HEK293 (cell line): ENCODE measurements at regions not wholly inside any gene's neighbourhood (a gene's known extent, or its start where the extent isn't known, plus 50 kb on each side); places are given as distances from the start of the nearest gene placed in this dataset.

Experiments
- CTCF ChIA-PET: fragments of 350-600 bp; formaldehyde crosslinking; extraction: SDS; loops from one replicate; lab custom pipeline; 2021; ENCODE audit warnings: antibody characterized with exemption; lab: Yijun Ruan, JAX
- POLR2A ChIA-PET: fragments of 300-600 bp; formaldehyde crosslinking; extraction: SDS; loops from one replicate; lab custom pipeline; 2020; ENCODE audit warnings: antibody characterized with exemption, inconsistent platforms; lab: Yijun Ruan, JAX
- H3K27ac ChIP-seq: fragments of 200-500 bp; sonication (Bioruptor generic); 2 replicates; pipeline ENCODE4 v1.5.1; 2014; ENCODE audit warnings: low read depth, low read length, control low read depth, inconsistent platforms; ENCODE audit errors: extremely low read depth
- H3K36me3 ChIP-seq, 2 experiments: fragments of 200-500 bp in 1 of 2; sonication (Bioruptor generic) in 1 of 2; 1 replicate in 1 of 2; 2 replicates in 1 of 2; pipeline ENCODE4 v1.5.1; 2014 to 2017; ENCODE audit warnings: inconsistent platforms in 2 of 2, low read length in 2 of 2; ENCODE audit not compliant: control insufficient read depth in 2 of 2, insufficient read depth in 1 of 2
- H3K4me1 ChIP-seq: fragments of 200-500 bp; sonication (Bioruptor generic); 2 replicates; pipeline ENCODE4 v1.5.1; 2014; ENCODE audit warnings: mild to moderate bottlenecking, low read length, inconsistent platforms; ENCODE audit not compliant: control insufficient read depth, insufficient read depth
- H3K4me3 ChIP-seq: 2 replicates; pipeline ENCODE4 v1.5.1; 2011; ENCODE audit warnings: low read depth, mild to moderate bottlenecking, control low read depth, low read length, moderate library complexity
- H3K9me3 ChIP-seq: fragments of 200-500 bp; sonication (Bioruptor generic); 2 replicates; pipeline ENCODE4 v1.5.1; 2014; ENCODE audit warnings: low read depth, low read length, inconsistent platforms; ENCODE audit not compliant: control insufficient read depth, insufficient read depth
- GLI4 ChIP-seq: fragments of 450-650 bp; formaldehyde crosslinking; IDR thresholded peaks from 2 replicates; pipeline ENCODE4 v1.5.1; 2016; ENCODE audit warnings: missing biosample characterization, missing genetic modification characterization
- HOXA7 ChIP-seq: sonication (generic); formaldehyde crosslinking; IDR thresholded peaks from 2 replicates; pipeline ENCODE4 v1.8.1; 2022; ENCODE audit warnings: missing genetic modification reagents, borderline replicate concordance
- KLF7 ChIP-seq: fragments of 450-650 bp; formaldehyde crosslinking; IDR thresholded peaks from 2 replicates; pipeline ENCODE4 v1.5.1; 2016; ENCODE audit warnings: missing biosample characterization, missing genetic modification characterization, borderline replicate concordance
- MYNN ChIP-seq: fragments of 450-650 bp; formaldehyde crosslinking; IDR thresholded peaks from 2 replicates; pipeline ENCODE4 v1.5.1; 2016; ENCODE audit warnings: missing biosample characterization, missing genetic modification characterization, borderline replicate concordance
- OSR2 ChIP-seq: fragments of 450-650 bp; formaldehyde crosslinking; IDR thresholded peaks from 2 replicates; pipeline ENCODE4 v1.5.1; 2016; ENCODE audit warnings: missing biosample characterization, missing genetic modification characterization
- SETDB1 ChIP-seq: IDR thresholded peaks from one replicate; pipeline ENCODE4 v1.6.1; 2017; ENCODE audit warnings: mild to moderate bottlenecking, low read length, moderate library complexity, mixed read lengths; ENCODE audit not compliant: insufficient read length
- WT1 ChIP-seq: fragments of 450-650 bp; formaldehyde crosslinking; IDR thresholded peaks from 2 replicates; pipeline ENCODE4 v1.5.1; 2016; ENCODE audit warnings: missing biosample characterization, missing genetic modification characterization
- ZBTB17 ChIP-seq: fragments of 450-650 bp; formaldehyde crosslinking; IDR thresholded peaks from 2 replicates; pipeline ENCODE4 v1.5.1; 2016; ENCODE audit warnings: missing biosample characterization, missing genetic modification characterization
- ZFP37 ChIP-seq: fragments of 450-650 bp; formaldehyde crosslinking; IDR thresholded peaks from 2 replicates; pipeline ENCODE4 v1.5.1; 2016; ENCODE audit warnings: missing biosample characterization, missing genetic modification characterization
- ZIC2 ChIP-seq: fragments of 450-650 bp; formaldehyde crosslinking; IDR thresholded peaks from 2 replicates; pipeline ENCODE4 v1.5.1; 2016; ENCODE audit warnings: missing biosample characterization, missing genetic modification characterization
- ZNF10 ChIP-seq: fragments of 450-650 bp; formaldehyde crosslinking; IDR thresholded peaks from 2 replicates; pipeline ENCODE4 v1.5.1; 2017; ENCODE audit warnings: missing biosample characterization, missing genetic modification characterization
- ZNF132 ChIP-seq: fragments of 450-650 bp; formaldehyde crosslinking; IDR thresholded peaks from 2 replicates; pipeline ENCODE4 v1.5.1; 2017; ENCODE audit warnings: missing biosample characterization, missing genetic modification characterization, borderline replicate concordance
- ZNF19 ChIP-seq: fragments of 450-650 bp; formaldehyde crosslinking; IDR thresholded peaks from 2 replicates; pipeline ENCODE4; 2016; ENCODE audit warnings: missing biosample characterization, missing genetic modification characterization, low read depth
- ZNF23 ChIP-seq: fragments of 450-650 bp; formaldehyde crosslinking; IDR thresholded peaks from 2 replicates; pipeline ENCODE4 v1.5.1; 2016; ENCODE audit warnings: missing biosample characterization, missing genetic modification characterization, borderline replicate concordance
- ZNF354C ChIP-seq: fragments of 450-650 bp; formaldehyde crosslinking; IDR thresholded peaks from 2 replicates; pipeline ENCODE4 v1.5.1; 2016; ENCODE audit warnings: missing biosample characterization, missing genetic modification characterization, low read depth, borderline replicate concordance
- ZNF366 ChIP-seq: fragments of 450-650 bp; formaldehyde crosslinking; conservative IDR thresholded peaks from 2 replicates; pipeline ENCODE4 v1.5.1; 2016; ENCODE audit warnings: missing biosample characterization, missing genetic modification characterization
- ZNF548 ChIP-seq: fragments of 450-650 bp; formaldehyde crosslinking; IDR thresholded peaks from 2 replicates; pipeline ENCODE4 v1.5.1; 2016; ENCODE audit warnings: missing biosample characterization, missing genetic modification characterization
- TF ChIP-seq, protein P1 (sequence below): fragments of 450-650 bp; formaldehyde crosslinking; IDR thresholded peaks from 2 replicates; pipeline ENCODE4 v1.5.1; 2016; ENCODE audit warnings: missing biosample characterization, missing genetic modification characterization, low read depth
- TF ChIP-seq, protein P2 (sequence below): fragments of 450-650 bp; formaldehyde crosslinking; IDR thresholded peaks from 2 replicates; pipeline ENCODE4 v1.5.1; 2016; ENCODE audit warnings: missing biosample characterization, missing genetic modification characterization
- TF ChIP-seq, protein P3 (sequence below): fragments of 450-650 bp; formaldehyde crosslinking; IDR thresholded peaks from 2 replicates; pipeline ENCODE4 v1.5.1; 2016; ENCODE audit warnings: missing biosample characterization, missing genetic modification characterization

DNA sequence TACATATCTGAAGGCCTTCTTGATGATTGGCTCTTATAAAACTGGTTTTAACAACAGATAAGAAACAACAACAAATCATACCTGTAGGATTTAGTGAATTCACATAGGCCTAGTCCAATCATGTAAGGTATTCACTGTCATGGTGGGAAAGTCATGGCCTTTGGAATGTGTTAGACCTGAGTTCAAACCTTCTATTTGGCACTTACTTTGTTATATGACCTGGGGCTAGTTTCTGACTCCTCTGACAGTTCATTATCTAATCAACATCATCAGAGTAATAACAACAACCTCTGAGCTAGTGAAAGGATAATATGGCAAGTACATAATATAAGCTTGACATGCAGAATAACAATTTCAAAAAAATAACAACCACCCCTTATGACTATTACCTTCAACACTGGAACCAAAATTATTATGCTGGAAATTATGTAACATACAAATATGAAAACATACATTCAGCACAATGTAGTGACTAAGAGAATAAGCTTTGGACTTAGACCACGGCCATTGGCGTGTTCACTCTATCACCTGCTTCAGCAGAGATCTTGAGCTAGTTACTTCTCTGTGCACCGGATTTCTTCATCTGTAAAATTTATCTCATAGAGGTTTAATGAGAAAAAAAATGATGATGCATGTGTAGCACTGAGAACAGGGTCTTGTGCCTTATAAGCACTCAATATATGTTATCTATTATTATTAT lies 597.6 kb downstream of the LMO4 start:
- Histone ChIP-seq H3K4me1 (peaks cover 3% of the 10 kb centered on the region; the same call in 1 of the 2 replicates), H3K36me3 (no peaks in the 10 kb centered on the region), H3K27ac (no peak overlapping the region), H3K9me3 (no peaks in the 10 kb centered on the region; the same call in 1 of the 2 replicates), H3K4me3 (no peak overlapping the region)
- ChIA-PET CTCF (interaction anchor here (0.7 to 0.9 kb wide), 2 partner anchors 25 to 28 kb away, joined by 3 to 5 read pairs; no protein-coding TSS in a partner anchor), POLR2A (no interaction called here)
- no peak for TF ChIP-seq ZNF354C (tag by site-specific recombination)
- TF ChIP-seq ZNF23, result no peak
- no peak for TF ChIP-seq HOXA7
- TF ChIP-seq, protein P1, sequence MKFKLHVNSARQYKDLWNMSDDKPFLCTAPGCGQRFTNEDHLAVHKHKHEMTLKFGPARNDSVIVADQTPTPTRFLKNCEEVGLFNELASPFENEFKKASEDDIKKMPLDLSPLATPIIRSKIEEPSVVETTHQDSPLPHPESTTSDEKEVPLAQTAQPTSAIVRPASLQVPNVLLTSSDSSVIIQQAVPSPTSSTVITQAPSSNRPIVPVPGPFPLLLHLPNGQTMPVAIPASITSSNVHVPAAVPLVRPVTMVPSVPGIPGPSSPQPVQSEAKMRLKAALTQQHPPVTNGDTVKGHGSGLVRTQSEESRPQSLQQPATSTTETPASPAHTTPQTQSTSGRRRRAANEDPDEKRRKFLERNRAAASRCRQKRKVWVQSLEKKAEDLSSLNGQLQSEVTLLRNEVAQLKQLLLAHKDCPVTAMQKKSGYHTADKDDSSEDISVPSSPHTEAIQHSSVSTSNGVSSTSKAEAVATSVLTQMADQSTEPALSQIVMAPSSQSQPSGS (tag by site-specific recombination), result no peak
- no peak for TF ChIP-seq OSR2 (tag by site-specific recombination)
- no peak for TF ChIP-seq ZNF366
- TF ChIP-seq SETDB1, result no peak
- no peak for TF ChIP-seq ZBTB17 (tag by site-specific recombination)
- TF ChIP-seq, protein P2, sequence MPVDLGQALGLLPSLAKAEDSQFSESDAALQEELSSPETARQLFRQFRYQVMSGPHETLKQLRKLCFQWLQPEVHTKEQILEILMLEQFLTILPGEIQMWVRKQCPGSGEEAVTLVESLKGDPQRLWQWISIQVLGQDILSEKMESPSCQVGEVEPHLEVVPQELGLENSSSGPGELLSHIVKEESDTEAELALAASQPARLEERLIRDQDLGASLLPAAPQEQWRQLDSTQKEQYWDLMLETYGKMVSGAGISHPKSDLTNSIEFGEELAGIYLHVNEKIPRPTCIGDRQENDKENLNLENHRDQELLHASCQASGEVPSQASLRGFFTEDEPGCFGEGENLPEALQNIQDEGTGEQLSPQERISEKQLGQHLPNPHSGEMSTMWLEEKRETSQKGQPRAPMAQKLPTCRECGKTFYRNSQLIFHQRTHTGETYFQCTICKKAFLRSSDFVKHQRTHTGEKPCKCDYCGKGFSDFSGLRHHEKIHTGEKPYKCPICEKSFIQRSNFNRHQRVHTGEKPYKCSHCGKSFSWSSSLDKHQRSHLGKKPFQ (tag by site-specific recombination), result no peak
- no peak for TF ChIP-seq KLF7
- no peak for TF ChIP-seq ZNF132 (tag by site-specific recombination)
- TF ChIP-seq ZNF19, result no peak
- TF ChIP-seq ZNF10, result no peak
- no peak for TF ChIP-seq WT1 (tag by site-specific recombination)
- TF ChIP-seq, protein P3, sequence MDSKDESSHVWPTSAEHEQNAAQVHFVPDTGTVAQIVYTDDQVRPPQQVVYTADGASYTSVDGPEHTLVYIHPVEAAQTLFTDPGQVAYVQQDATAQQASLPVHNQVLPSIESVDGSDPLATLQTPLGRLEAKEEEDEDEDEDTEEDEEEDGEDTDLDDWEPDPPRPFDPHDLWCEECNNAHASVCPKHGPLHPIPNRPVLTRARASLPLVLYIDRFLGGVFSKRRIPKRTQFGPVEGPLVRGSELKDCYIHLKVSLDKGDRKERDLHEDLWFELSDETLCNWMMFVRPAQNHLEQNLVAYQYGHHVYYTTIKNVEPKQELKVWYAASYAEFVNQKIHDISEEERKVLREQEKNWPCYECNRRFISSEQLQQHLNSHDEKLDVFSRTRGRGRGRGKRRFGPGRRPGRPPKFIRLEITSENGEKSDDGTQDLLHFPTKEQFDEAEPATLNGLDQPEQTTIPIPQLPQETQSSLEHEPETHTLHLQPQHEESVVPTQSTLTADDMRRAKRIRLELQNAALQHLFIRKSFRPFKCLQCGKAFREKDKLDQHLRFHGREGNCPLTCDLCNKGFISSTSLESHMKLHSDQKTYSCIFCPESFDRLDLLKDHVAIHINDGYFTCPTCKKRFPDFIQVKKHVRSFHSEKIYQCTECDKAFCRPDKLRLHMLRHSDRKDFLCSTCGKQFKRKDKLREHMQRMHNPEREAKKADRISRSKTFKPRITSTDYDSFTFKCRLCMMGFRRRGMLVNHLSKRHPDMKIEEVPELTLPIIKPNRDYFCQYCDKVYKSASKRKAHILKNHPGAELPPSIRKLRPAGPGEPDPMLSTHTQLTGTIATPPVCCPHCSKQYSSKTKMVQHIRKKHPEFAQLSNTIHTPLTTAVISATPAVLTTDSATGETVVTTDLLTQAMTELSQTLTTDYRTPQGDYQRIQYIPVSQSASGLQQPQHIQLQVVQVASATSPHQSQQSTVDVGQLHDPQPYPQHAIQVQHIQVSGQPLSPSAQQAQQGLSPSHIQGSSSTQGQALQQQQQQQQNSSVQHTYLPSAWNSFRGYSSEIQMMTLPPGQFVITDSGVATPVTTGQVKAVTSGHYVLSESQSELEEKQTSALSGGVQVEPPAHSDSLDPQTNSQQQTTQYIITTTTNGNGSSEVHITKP, result no peak
- TF ChIP-seq GLI4, result no peak
- TF ChIP-seq MYNN (tag by site-specific recombination), result no peak
- TF ChIP-seq ZFP37 (tag by site-specific recombination), result no peak
- TF ChIP-seq ZIC2 (tag by site-specific recombination), result no peak
- TF ChIP-seq, all 188 proteins: peak for 0

DNA sequence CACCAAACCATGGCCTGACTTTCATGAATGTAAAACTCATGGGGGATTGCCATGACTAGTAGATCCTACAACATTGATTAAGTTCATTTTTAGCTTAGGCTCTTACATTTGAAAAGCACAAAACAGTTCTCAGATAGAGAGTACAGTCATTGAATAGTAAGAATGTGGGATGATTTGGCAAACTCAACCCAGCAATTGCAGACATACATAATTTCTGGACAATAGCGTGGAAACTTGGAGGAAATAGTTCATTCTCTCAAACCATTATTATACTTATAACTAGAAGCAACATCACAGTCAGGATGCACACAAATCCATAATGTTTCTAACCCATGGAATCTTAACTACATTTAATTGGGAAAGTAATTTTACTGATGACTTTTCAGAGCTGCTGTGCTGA lies 598.2 kb downstream of the LMO4 start:
- CTCF ChIA-PET, result interaction anchor here (0.9 to 1.0 kb wide), 2 partner anchors 25 to 27 kb away, joined by 3 read pairs; no protein-coding TSS in a partner anchor
- H3K27ac ChIP-seq, result no peak overlapping the region
- H3K4me1 ChIP-seq, result peaks cover 3% of the 10 kb centered on the region; the same call in 1 of the 2 replicates
- no peaks in the 10 kb centered on the region; the same call in 1 of the 2 replicates for H3K9me3 ChIP-seq
- TF ChIP-seq ZNF548, result no peak
- TF ChIP-seq, all 188 proteins: peak for 0
- Histone ChIP-seq H3K36me3 (no peaks in the 10 kb centered on the region), H3K4me3 (no peak overlapping the region)
- POLR2A ChIA-PET, result interaction anchor here (0.6 kb wide), 1 partner anchor 40 kb away, joined by 4 read pairs; no protein-coding TSS in a partner anchor
